Heart left ventricle (tissue), 13 donors: ENCODE measurements at regions not wholly inside any gene's neighbourhood (a gene's known extent, or its start where the extent isn't known, plus 50 kb on each side); places are given as distances from the start of the nearest gene placed in this dataset.

ENCODE experiments used
- CTCF ChIP-seq, 12 donors: fragments of 200-600 bp; sonication (generic) in 4 of 12; IDR thresholded peaks; one replicate each; pipeline versions ENCODE4 v1.5.0 to v1.8.0; 2018 to 2022; ENCODE audit warnings: antibody characterized with exemption in 12 of 12, mild to moderate bottlenecking in 5 of 12
- POLR2A ChIP-seq, 2 donors: fragments of 450-650 bp; IDR thresholded peaks; one replicate each; pipeline ENCODE4 v1.6.1; 2017; ENCODE audit warnings: antibody characterized with exemption in 2 of 2, mild to moderate bottlenecking in 2 of 2, moderate library complexity in 2 of 2
- donor health status: ischemic (EF 13 %, LVEDD 7.1; RV severe dilation, severe dysfunction).
- donor health status: DM: no; HTN: yes; CAD: no.
- donor health status: DM: no; HTN: no; CAD: no.
- donor health status: ischemic (EF 25% LVEDD 6.9; RV normal size, moderate dysfunction).
- donor health status: ischemic (EF 25% LVEDD 5.7; RV mildly dilated, moderate dysfunction).
- donor health status: ischemic (EF 35%, LVEDD 5.7; RV mildly dilated, moderate dysfunction).
- donor health status: nonischemic (EF 11% LVEDD 7.7; RV severe dilation, severe dysfunction).
- donor health status: DM: yes; HTN: yes; CAD: no.
- donor health status: PGD.
- donor health status: ischemic (EF 29% LVEDD 5.4; RV normal size, mild dysfunction).
- donor health status: nonischemic (EF 23%, LVEDD 6.1; RV moderate dilation, normal function).

DNA sequence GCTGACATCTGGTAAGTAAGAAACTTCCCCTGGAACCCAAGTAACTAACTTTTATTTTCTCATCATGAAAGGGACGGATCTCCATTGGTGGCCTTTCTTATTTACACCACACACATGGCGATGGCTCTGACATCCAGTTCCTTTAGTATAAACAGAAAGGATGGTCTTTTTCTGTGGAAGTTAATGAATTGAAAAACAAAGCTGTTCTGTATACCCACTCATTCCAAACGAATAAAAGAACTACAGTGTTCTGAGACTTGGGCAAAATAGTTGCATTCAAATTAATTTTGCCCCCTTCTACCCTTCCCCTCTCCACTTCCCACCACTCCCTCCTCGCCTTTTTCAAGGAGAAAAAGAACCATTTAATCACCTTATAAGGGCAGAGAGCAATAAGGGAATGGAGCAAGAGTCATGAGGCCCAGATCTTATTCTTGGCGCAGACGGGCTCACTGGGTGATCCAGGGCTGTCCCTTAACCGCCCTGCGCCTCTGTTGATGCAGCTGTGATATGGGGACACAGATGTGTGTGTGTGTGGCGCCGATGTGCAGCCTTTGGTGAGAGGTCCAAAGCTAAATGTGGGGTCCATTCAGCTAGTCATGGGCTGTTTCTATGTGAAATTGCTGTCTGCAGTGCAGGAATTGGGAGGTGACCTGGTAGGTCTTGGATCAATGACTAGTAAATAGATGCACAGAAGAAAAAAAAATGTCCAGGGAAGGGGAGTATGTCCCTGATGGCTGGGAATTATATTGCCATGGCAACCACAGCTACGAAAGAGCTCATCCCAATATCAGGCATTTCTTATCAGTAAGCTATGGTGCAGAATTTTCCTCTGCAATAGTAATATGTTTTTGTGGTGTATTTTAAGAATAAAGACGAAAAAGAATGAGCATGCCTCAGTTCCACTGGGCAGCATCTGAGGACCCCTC, 141.5 kb upstream of the ERCC6L2 start:
- TF ChIP-seq CTCF (IDR thresholded peaks at IDR 0.05) (no peak), POLR2A (IDR thresholded peaks at IDR 0.05) (no peak)
